HEK293T (cell line): ENCODE measurements at regions not wholly inside any gene's neighbourhood (a gene's known extent, or its start where the extent isn't known, plus 50 kb on each side); places are given as distances from the start of the nearest gene placed in this dataset.

Experiments used
- BHLHE40 ChIP-seq: fragments of 450-650 bp; IDR thresholded peaks from 2 replicates; pipeline ENCODE4 v1.6.1; 2016; ENCODE audit warnings: mild to moderate bottlenecking, moderate library complexity, borderline replicate concordance
- FOXA1 ChIP-seq: fragments of 450-650 bp; IDR thresholded peaks from 2 replicates; pipeline ENCODE4 v1.6.1; 2016; ENCODE audit warnings: mild to moderate bottlenecking
- FOXM1 ChIP-seq: fragments of 450-650 bp; IDR thresholded peaks from 2 replicates; pipeline ENCODE4 v1.6.1; 2017; ENCODE audit warnings: mild to moderate bottlenecking, borderline replicate concordance
- LEF1 ChIP-seq: fragments of 450-650 bp; IDR thresholded peaks from 2 replicates; pipeline ENCODE4 v1.6.1; 2017; ENCODE audit warnings: mild to moderate bottlenecking, borderline replicate concordance

- no peak for TF ChIP-seq FOXM1
- no peak for TF ChIP-seq FOXA1
- TF ChIP-seq BHLHE40, result no peak
- no peak for TF ChIP-seq LEF1
Observed at GRCh38 chr2:44844651-44845270, 96.7 kb upstream of the SIX3 start.
